ENCODE measurements at regions not wholly inside any gene's neighbourhood (a gene's known extent, or its start where the extent isn't known, plus 50 kb on each side); places are given as distances from the start of the nearest gene placed in this dataset.

- no peak for TF ChIP-seq CTCF (IDR thresholded peaks at IDR 0.05)
- no peak for TF ChIP-seq REST (IDR thresholded peaks at IDR 0.05; ENCODE audit: insufficient read depth in 1 of 2, low read depth in 2 of 2, low read length in 1 of 2)
Observed at GRCh38 chr3:20842002-20842401, 656.0 kb upstream of the SGO1 start.

Data from Panc1 (cell line).